ENCODE measurements at regions not wholly inside any gene's neighbourhood (a gene's known extent, or its start where the extent isn't known, plus 50 kb on each side); places are given as distances from the start of the nearest gene placed in this dataset.

GRCh38 chr11:28666632-28667031 lies 558.4 kb downstream of the METTL15 start:
- TF ChIP-seq YY1 (IDR thresholded peaks at IDR 0.05; ENCODE audit: insufficient read depth, insufficient read length) (no peak), SUZ12 (IDR thresholded peaks at IDR 0.05; ENCODE audit: extremely low read depth, insufficient read depth, insufficient read length) (no peak)

Data from NT2/D1 (cell line).